Activated B cell treated with CpG ODN at 0.5 μM for 24 hours (primary cell): ENCODE measurements at regions not wholly inside any gene's neighbourhood (a gene's known extent, or its start where the extent isn't known, plus 50 kb on each side); places are given as distances from the start of the nearest gene placed in this dataset.

ENCODE experiments used
- ATAC-seq: fragments of 200-7000 bp; cut with Tn5 transposase; one replicate; pipeline ENCODE4 v1.10.0; 2021; ENCODE audit warnings: low read depth, mild to moderate bottlenecking, moderate library complexity
- CTCF ChIA-PET: fragments of 350-600 bp; sonication (Branson Sonifier 250); formaldehyde crosslinking; loops from one replicate; lab custom pipeline; 2021; ENCODE audit warnings: antibody characterized with exemption; lab: Charles Lee
- POLR2A ChIA-PET: fragments of 350-600 bp; sonication (Branson Sonifier 250); formaldehyde crosslinking; loops from one replicate; lab custom pipeline; 2021; ENCODE audit warnings: antibody characterized with exemption; lab: Charles Lee
- DNase-seq: peaks from one replicate; pipeline ENCODE4 v3.0.0; 2022
- H3K27ac Mint-ChIP-seq: one replicate; pipeline ENCODE4 v1.8.0; 2020; ENCODE audit warnings: mixed read lengths
- H3K27me3 Mint-ChIP-seq: one replicate; pipeline ENCODE4 v1.8.0; 2021; ENCODE audit warnings: mixed read lengths
- H3K36me3 Mint-ChIP-seq: one replicate; pipeline ENCODE4 v1.8.0; 2021; ENCODE audit warnings: low read depth, mixed read lengths
- H3K4me1 Mint-ChIP-seq: one replicate; pipeline ENCODE4 v1.8.0; 2021; ENCODE audit warnings: mixed read lengths
- H3K4me3 Mint-ChIP-seq: one replicate; pipeline ENCODE4 v1.8.0; 2020; ENCODE audit warnings: mild to moderate bottlenecking, mixed read lengths
- H3K9me3 Mint-ChIP-seq: one replicate; pipeline ENCODE4 v1.8.0; 2020; ENCODE audit warnings: mixed read lengths
- CTCF ChIP-seq: fragments of 200-600 bp; IDR thresholded peaks from one replicate; pipeline ENCODE4 v1.8.0; 2022; ENCODE audit warnings: antibody characterized with exemption, mild to moderate bottlenecking
- intact Hi-C: fragments of 100-400 bp; cut with micrococcal nuclease; formaldehyde crosslinking; loops from one replicate; pipeline ENCODE4 v1.15.1; 2024

- Mint-ChIP-seq H3K9me3 (peaks cover 2% of the 10 kb centered on the region), H3K27me3 (no peaks in the 10 kb centered on the region), H3K4me3 (no peak overlapping the region), H3K27ac (no peak overlapping the region), H3K4me1 (no peaks in the 10 kb centered on the region), H3K36me3 (no peaks in the 10 kb centered on the region)
- DNase-seq (no peak), ATAC-seq (no peak)
- CTCF ChIA-PET: no interaction called here
- POLR2A ChIA-PET: no interaction called here
- intact Hi-C loops: no loop called here
- TF ChIP-seq CTCF: no peak
Measured at GRCh38 chr7:46786995-46787394, 794.9 kb downstream of the TNS3 start.

- Mint-ChIP-seq H3K27me3 (no peaks in the 10 kb centered on the region), H3K9me3 (peaks cover 4% of the 10 kb centered on the region), H3K36me3 (no peaks in the 10 kb centered on the region), H3K4me3 (no peak overlapping the region), H3K27ac (no peak overlapping the region), H3K4me1 (no peaks in the 10 kb centered on the region)
- CTCF ChIA-PET: no interaction called here
- intact Hi-C loops: no loop called here
- ATAC-seq: no peak
- no peak for DNase-seq
- POLR2A ChIA-PET: no interaction called here
- TF ChIP-seq CTCF: no peak
Measured at GRCh38 chr7:46786221-46786954, 795.5 kb downstream of the TNS3 start.

- H3K4me3 Mint-ChIP-seq: no peak overlapping the region
- intact Hi-C loops: no loop called here
- POLR2A ChIA-PET: no interaction called here
Measured at GRCh38 chr7:46784732-46785131, 797.2 kb downstream of the TNS3 start.

GRCh38 chr7:46781901-46782439 is 799.9 kb downstream of the TNS3 start:
- no peak overlapping the region for H3K4me3 Mint-ChIP-seq
- ATAC-seq: no peak
- TF ChIP-seq CTCF: no peak
- H3K36me3 Mint-ChIP-seq: no peaks in the 10 kb centered on the region
- H3K9me3 Mint-ChIP-seq: peaks cover 10% of the 10 kb centered on the region
- H3K4me1 Mint-ChIP-seq: no peaks in the 10 kb centered on the region
- H3K27me3 Mint-ChIP-seq: no peaks in the 10 kb centered on the region
- no peak for DNase-seq
- POLR2A ChIA-PET: no interaction called here
- CTCF ChIA-PET: no interaction called here
- intact Hi-C loops: no loop called here
- no peak overlapping the region for H3K27ac Mint-ChIP-seq

More at GRCh38 chr7:46784732-46785131, 797.2 kb downstream of the TNS3 start:
- no peaks in the 10 kb centered on the region for H3K4me1 Mint-ChIP-seq
- ATAC-seq (no peak), DNase-seq (no peak)
- CTCF ChIA-PET: no interaction called here
- TF ChIP-seq CTCF: no peak
- peaks cover 6% of the 10 kb centered on the region for H3K9me3 Mint-ChIP-seq
- H3K27me3 Mint-ChIP-seq: no peaks in the 10 kb centered on the region
- no peak overlapping the region for H3K27ac Mint-ChIP-seq
- no peaks in the 10 kb centered on the region for H3K36me3 Mint-ChIP-seq

- no peaks in the 10 kb centered on the region for H3K36me3 Mint-ChIP-seq
- H3K4me3 Mint-ChIP-seq: no peak overlapping the region
Measured at GRCh38 chr7:46776790-46777189, 805.1 kb downstream of the TNS3 start.

More at GRCh38 chr7:46776790-46777189, 805.1 kb downstream of the TNS3 start:
- no peak for TF ChIP-seq CTCF
- H3K9me3 Mint-ChIP-seq: peaks cover 7% of the 10 kb centered on the region
- intact Hi-C loops: loop anchor here (2.0 kb wide), 1 partner anchor 478 kb away; no protein-coding TSS in a partner anchor
- no peak overlapping the region for H3K27ac Mint-ChIP-seq
- no peak for ATAC-seq
- H3K27me3 Mint-ChIP-seq: peaks cover 1% of the 10 kb centered on the region
- DNase-seq: no peak
- ChIA-PET POLR2A (no interaction called here), CTCF (no interaction called here)
- no peaks in the 10 kb centered on the region for H3K4me1 Mint-ChIP-seq
